ENCODE measurements at regions not wholly inside any gene's neighbourhood (a gene's known extent, or its start where the extent isn't known, plus 50 kb on each side); places are given as distances from the start of the nearest gene placed in this dataset.
A peak's percentile ranks its signal among the peaks of the same experiment; 100 is the strongest.

- no peak for DNase-seq
Observed at GRCh38 chr6:134379599-134379998, 61.7 kb upstream of the SGK1 start.

GRCh38 chr6:134379076-134379475, 61.2 kb upstream of the SGK1 start:
- DNase-seq, result no peak

GRCh38 chr6:134378426-134378825, 60.5 kb upstream of the SGK1 start:
- no peak for DNase-seq

GRCh38 chr6:134376785-134377184, 58.9 kb upstream of the SGK1 start:
- DNase-seq, result no peak

- DNase-seq, result no peak
Observed at GRCh38 chr6:134375220-134375580, 57.3 kb upstream of the SGK1 start.

GRCh38 chr6:134374491-134375219, 56.7 kb upstream of the SGK1 start:
- DNase-seq, result no peak

GRCh38 chr6:134373993-134374392, 56.1 kb upstream of the SGK1 start:
- no peak for DNase-seq

- DNase-seq, result peak; percentile 12
Observed at GRCh38 chr6:134373282-134373922, 55.5 kb upstream of the SGK1 start.

GRCh38 chr6:134372603-134373281, 54.8 kb upstream of the SGK1 start:
- DNase-seq, result no peak

GRCh38 chr6:134368670-134369069, 50.8 kb upstream of the SGK1 start:
- DNase-seq, result no peak
